Endothelial cell of umbilical vein (primary cell): ENCODE measurements at regions not wholly inside any gene's neighbourhood (a gene's known extent, or its start where the extent isn't known, plus 50 kb on each side); places are given as distances from the start of the nearest gene placed in this dataset.

ENCODE experiments used
- EZH2 ChIP-seq: IDR thresholded peaks from 2 replicates; pipeline ENCODE4 v1.6.1; 2012; ENCODE audit warnings: borderline replicate concordance, low read depth, mild to moderate bottlenecking, moderate library complexity, low read length, inconsistent platforms; ENCODE audit not compliant: severe bottlenecking
- JUN ChIP-seq: IDR thresholded peaks from 2 replicates; pipeline ENCODE4 v1.6.1; 2011; ENCODE audit warnings: borderline replicate concordance, low read depth; ENCODE audit not compliant: insufficient read length, insufficient read depth
- MYC ChIP-seq: IDR thresholded peaks from one replicate; pipeline ENCODE4 v1.6.1; 2011; ENCODE audit warnings: mild to moderate bottlenecking, low read depth, low read length
- POLR2A ChIP-seq: IDR thresholded peaks from 2 replicates; pipeline ENCODE4 v1.6.1; 2012; ENCODE audit warnings: low read depth, mild to moderate bottlenecking, control low read depth, low read length
- POLR2AphosphoS5 ChIP-seq: IDR thresholded peaks from 2 replicates; pipeline ENCODE4 v1.6.1; 2012; ENCODE audit warnings: low read depth, mild to moderate bottlenecking, control low read depth, low read length, moderate library complexity; ENCODE audit not compliant: insufficient read depth
- TF ChIP-seq, protein P1 (sequence below), 2 donors: IDR thresholded peaks; 1 replicate in 1 of 2; 2 replicates in 1 of 2; pipeline ENCODE4 v1.5.1; 2011; ENCODE audit warnings: low read length in 2 of 2, mild to moderate bottlenecking in 2 of 2, moderate library complexity in 2 of 2, control low read depth in 1 of 2, inconsistent platforms in 1 of 2, low read depth in 1 of 2; ENCODE audit not compliant: insufficient read depth in 1 of 2; ENCODE audit errors: extremely low read depth in 1 of 2

DNA sequence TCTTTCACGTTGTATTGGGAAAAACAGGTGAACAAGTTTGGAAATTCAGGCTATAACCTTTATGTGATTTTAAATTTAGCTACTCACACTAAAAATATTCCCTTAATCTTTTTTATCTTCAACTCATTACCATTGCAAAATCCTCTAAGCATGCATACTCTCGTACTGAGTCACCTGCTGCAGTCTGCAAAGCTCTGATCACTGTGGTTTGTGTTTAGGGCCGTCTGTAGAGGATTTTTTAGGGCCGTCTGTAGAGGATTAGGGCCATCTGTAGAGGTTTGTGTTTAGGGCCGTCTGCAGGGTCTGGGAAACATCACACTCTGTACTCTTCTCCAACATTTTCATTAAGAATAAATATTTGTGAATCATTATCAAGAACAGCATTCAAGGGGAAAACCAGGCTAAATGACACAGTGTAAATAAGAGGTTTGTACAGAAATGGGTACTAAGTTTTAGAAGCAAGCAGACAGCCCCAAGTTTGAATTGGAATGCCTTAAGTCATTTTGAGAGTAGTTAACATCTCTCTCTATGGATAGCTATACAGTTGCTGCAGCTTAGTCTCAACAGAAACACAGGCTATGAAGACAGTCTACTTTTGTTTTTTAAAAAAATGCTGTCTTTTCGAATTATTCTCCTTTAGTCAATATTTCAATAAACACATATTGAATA lies 155.0 kb upstream of the TSLP start:
- TF ChIP-seq, protein P1, sequence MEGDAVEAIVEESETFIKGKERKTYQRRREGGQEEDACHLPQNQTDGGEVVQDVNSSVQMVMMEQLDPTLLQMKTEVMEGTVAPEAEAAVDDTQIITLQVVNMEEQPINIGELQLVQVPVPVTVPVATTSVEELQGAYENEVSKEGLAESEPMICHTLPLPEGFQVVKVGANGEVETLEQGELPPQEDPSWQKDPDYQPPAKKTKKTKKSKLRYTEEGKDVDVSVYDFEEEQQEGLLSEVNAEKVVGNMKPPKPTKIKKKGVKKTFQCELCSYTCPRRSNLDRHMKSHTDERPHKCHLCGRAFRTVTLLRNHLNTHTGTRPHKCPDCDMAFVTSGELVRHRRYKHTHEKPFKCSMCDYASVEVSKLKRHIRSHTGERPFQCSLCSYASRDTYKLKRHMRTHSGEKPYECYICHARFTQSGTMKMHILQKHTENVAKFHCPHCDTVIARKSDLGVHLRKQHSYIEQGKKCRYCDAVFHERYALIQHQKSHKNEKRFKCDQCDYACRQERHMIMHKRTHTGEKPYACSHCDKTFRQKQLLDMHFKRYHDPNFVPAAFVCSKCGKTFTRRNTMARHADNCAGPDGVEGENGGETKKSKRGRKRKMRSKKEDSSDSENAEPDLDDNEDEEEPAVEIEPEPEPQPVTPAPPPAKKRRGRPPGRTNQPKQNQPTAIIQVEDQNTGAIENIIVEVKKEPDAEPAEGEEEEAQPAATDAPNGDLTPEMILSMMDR (IDR thresholded peaks at IDR 0.05; ENCODE audit: extremely low read depth in 1 of 2, insufficient read depth in 1 of 2, low read depth in 1 of 2, low read length in 2 of 2): no peak
- TF ChIP-seq JUN (no peak), EZH2 (no peak), POLR2A (no peak), MYC (no peak), POLR2AphosphoS5 (no peak)
